ENCODE measurements at regions not wholly inside any gene's neighbourhood (a gene's known extent, or its start where the extent isn't known, plus 50 kb on each side); places are given as distances from the start of the nearest gene placed in this dataset.

DNA sequence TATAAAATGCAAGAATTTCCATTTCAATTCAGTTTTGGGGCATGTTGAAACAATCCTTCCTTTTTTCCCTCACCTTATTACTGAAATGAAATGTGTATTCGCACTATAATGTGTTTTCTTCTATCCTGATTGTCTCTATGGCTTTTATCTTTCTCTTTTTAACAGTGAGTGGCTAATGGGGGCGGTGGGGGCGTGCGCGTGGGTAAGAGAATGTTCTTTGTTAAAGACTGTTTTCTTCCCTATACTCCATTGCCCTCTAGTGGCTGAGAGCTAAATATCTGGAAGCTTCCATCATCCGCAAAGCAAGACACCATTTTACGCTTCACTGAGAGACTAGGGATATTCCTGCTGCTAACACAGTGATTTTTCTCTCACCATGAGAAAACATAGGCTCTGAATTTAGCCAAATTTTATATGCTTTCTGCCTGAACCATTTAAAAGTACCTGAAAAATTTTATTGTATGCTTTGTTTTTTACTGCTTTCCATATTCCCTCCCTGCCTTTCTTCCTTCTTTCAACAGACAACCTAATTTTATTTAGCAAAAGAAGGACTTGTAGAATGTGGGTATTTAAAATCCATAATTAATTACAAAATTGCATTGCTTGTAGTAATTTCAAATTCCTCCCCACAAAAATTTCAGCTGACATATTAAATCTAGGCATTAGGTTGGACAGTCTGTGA is 194.0 kb downstream of the GASK1B start:
- Histone ChIP-seq H3K4me2 (ENCODE audit: control insufficient read depth, insufficient read depth) (no peak overlapping the region), H3K27me3 (replicated peaks in 1 of 2; ENCODE audit: control insufficient read depth in 2 of 2, insufficient read depth in 2 of 2, low read length in 1 of 2) (no peaks in the 10 kb centered on the region; a peak in 1 of 4 replicates), H3K4me3 (no peak overlapping the region), H3K27ac (ENCODE audit: control insufficient read depth, insufficient read depth) (no peak overlapping the region), H3K9me3 (replicated peaks; ENCODE audit: control insufficient read depth, insufficient read depth, low read length) (no peaks in the 10 kb centered on the region), H3K4me1 (ENCODE audit: control insufficient read depth, insufficient read depth, low read length) (no peaks in the 10 kb centered on the region), H3K36me3 (ENCODE audit: control insufficient read depth in 2 of 2, insufficient read depth in 2 of 2, low read length in 1 of 2) (no peaks in the 10 kb centered on the region), H3K79me2 (ENCODE audit: control insufficient read depth, insufficient read depth, low read length) (no peaks in the 10 kb centered on the region), H2AFZ (ENCODE audit: control insufficient read depth, low read depth, low read length) (no peak overlapping the region), H4K20me1 (ENCODE audit: control insufficient read depth, insufficient read depth) (no peaks in the 10 kb centered on the region), H3K9ac (ENCODE audit: control insufficient read depth, insufficient read depth, low read length) (no peak overlapping the region)
- ChIA-PET SMC1A (ENCODE audit: uncharacterized antibody, unreplicated experiment) (interaction anchor here (0.7 to 1.6 kb wide), 6 partner anchors 21 to 761 kb away, joined by 3 to 16 read pairs (median 4); no protein-coding TSS in a partner anchor), RAD21 (ENCODE audit: unreplicated experiment) (interaction anchor here (0.8 to 1.2 kb wide), 4 partner anchors 463 to 1504 kb away, joined by 3 to 8 read pairs (median 5); no protein-coding TSS in a partner anchor), CTCF (interaction anchor here (0.5 to 1.7 kb wide), 13 partner anchors 10 to 1615 kb away, joined by 3 to 26 read pairs (median 3); partner anchors contain the start of gene GRIA2), POLR2A (no interaction called here)
- intact Hi-C loops (cut with micrococcal nuclease; ENCODE audit: unreplicated experiment) (loop anchor here (1.0 to 2.0 kb wide), 2 partner anchors 464 to 762 kb away; no protein-coding TSS in a partner anchor), in situ Hi-C loops (cut with MboI) (loop anchor here (10.0 kb wide), 1 partner anchor 764 kb away; no protein-coding TSS in a partner anchor)
- TF ChIP-seq, protein P1, sequence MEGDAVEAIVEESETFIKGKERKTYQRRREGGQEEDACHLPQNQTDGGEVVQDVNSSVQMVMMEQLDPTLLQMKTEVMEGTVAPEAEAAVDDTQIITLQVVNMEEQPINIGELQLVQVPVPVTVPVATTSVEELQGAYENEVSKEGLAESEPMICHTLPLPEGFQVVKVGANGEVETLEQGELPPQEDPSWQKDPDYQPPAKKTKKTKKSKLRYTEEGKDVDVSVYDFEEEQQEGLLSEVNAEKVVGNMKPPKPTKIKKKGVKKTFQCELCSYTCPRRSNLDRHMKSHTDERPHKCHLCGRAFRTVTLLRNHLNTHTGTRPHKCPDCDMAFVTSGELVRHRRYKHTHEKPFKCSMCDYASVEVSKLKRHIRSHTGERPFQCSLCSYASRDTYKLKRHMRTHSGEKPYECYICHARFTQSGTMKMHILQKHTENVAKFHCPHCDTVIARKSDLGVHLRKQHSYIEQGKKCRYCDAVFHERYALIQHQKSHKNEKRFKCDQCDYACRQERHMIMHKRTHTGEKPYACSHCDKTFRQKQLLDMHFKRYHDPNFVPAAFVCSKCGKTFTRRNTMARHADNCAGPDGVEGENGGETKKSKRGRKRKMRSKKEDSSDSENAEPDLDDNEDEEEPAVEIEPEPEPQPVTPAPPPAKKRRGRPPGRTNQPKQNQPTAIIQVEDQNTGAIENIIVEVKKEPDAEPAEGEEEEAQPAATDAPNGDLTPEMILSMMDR (IDR thresholded peaks at IDR 0.05 in 2 of 3, conservative IDR thresholded peaks at IDR 0.05 in 1 of 3; ENCODE audit: control insufficient read depth in 2 of 3, extremely low read depth in 1 of 3, insufficient read depth in 1 of 3, low read depth in 3 of 3, low read length in 3 of 3) = peak; percentile 72 to 83 (median 74)
- TF ChIP-seq SIN3A (IDR thresholded peaks at IDR 0.05; ENCODE audit: low read depth, low read length) (no peak), YY1 (IDR thresholded peaks at IDR 0.05; ENCODE audit: low read depth, low read length) (peak; percentile 89), TAF1 (IDR thresholded peaks at IDR 0.05; ENCODE audit: borderline replicate concordance, low read depth, low read length) (no peak), EGR1 (IDR thresholded peaks at IDR 0.05; ENCODE audit: borderline replicate concordance in 1 of 2, low read depth in 2 of 2, low read length in 2 of 2) (0 out of 3 replicates have a peak, but pooled peaks of 1 of the 2 experiments have one; percentile 24), ZZZ3 (IDR thresholded peaks at IDR 0.05; ENCODE audit: control insufficient read depth, insufficient read length, low read depth) (no peak), CBFB (IDR thresholded peaks at IDR 0.05; ENCODE audit: low read depth) (no peak), RELB (IDR thresholded peaks at IDR 0.05; ENCODE audit: low read depth) (peak; percentile 28; the same call in 1 of the 2 replicates), SMC3 (IDR thresholded peaks at IDR 0.05; ENCODE audit: borderline replicate concordance, low read length) (peak; percentile 61), RAD21 (IDR thresholded peaks at IDR 0.05; ENCODE audit: insufficient read depth, low read depth, low read length) (peak; percentile 80)
- 6% methylated on average over 7 of the region's 7 CpGs for whole genome bisulfite sequencing (ENCODE audit: insufficient coverage, insufficient replicate concordance, low lambda C conversion rate, missing lambda C conversion rate)
- DNase-seq (ENCODE audit: low read depth, low spot score) = no peak
- BruUV-seq (replicated peaks) = no TSS peak
- peak; percentile 93 for FAIRE-seq
- peak; percentile 92 for ATAC-seq
